RPMI7951 (cell line): ENCODE measurements at regions not wholly inside any gene's neighbourhood (a gene's known extent, or its start where the extent isn't known, plus 50 kb on each side); places are given as distances from the start of the nearest gene placed in this dataset.
"Not testable (repeated sequence)": the region's sequence is repeated elsewhere in the genome, so short reads cannot be mapped to it uniquely, and the experiment has no call there.

ENCODE experiments used
- DNase-seq: peaks from one replicate; pipeline ENCODE4 v3.0.0-alpha.2; 2012; ENCODE audit warnings: low read depth

- DNase-seq, result no peak
Measured at GRCh38 chr15:81828135-81828534, 217.7 kb downstream of the MEX3B start.

GRCh38 chr15:81825136-81825535 is 220.7 kb downstream of the MEX3B start:
- no peak for DNase-seq

GRCh38 chr15:81822587-81822986 is 223.2 kb downstream of the MEX3B start:
- not testable (repeated sequence) for DNase-seq

- DNase-seq, result no peak
Measured at GRCh38 chr15:81819924-81820635, 225.7 kb downstream of the MEX3B start.

- DNase-seq, result no peak
Measured at GRCh38 chr15:81814882-81815455, 230.8 kb downstream of the MEX3B start.

GRCh38 chr15:81813215-81813614 is 232.6 kb downstream of the MEX3B start:
- no peak for DNase-seq

GRCh38 chr15:81812456-81812855 is 233.4 kb downstream of the MEX3B start:
- DNase-seq, result no peak

GRCh38 chr15:81811736-81812135 is 234.1 kb downstream of the MEX3B start:
- no peak for DNase-seq

GRCh38 chr15:81809543-81809942 is 236.3 kb downstream of the MEX3B start:
- DNase-seq, result no peak

- no peak for DNase-seq
Measured at GRCh38 chr15:81807806-81808205, 238.0 kb downstream of the MEX3B start.

GRCh38 chr15:81807186-81807585 is 238.6 kb downstream of the MEX3B start:
- no peak for DNase-seq

GRCh38 chr15:81795899-81796298 is 249.9 kb downstream of the MEX3B start:
- DNase-seq, result no peak

- DNase-seq, result no peak
Measured at GRCh38 chr15:81792646-81793045, 253.2 kb downstream of the MEX3B start.

GRCh38 chr15:81791322-81791721 is 254.5 kb downstream of the MEX3B start:
- not testable (repeated sequence) for DNase-seq

GRCh38 chr15:81789403-81789802 is 256.4 kb downstream of the MEX3B start:
- no peak for DNase-seq

- DNase-seq, result no peak
Measured at GRCh38 chr15:81786776-81787175, 259.0 kb downstream of the MEX3B start.

- DNase-seq, result no peak
Measured at GRCh38 chr15:81785679-81786078, 260.1 kb downstream of the MEX3B start.

- no peak for DNase-seq
Measured at GRCh38 chr15:81785181-81785580, 260.6 kb downstream of the MEX3B start.

- DNase-seq, result no peak
Measured at GRCh38 chr15:81784751-81785150, 261.1 kb downstream of the MEX3B start.

GRCh38 chr15:81783586-81783985 is 262.2 kb downstream of the MEX3B start:
- DNase-seq, result no peak

- DNase-seq, result no peak
Measured at GRCh38 chr15:81783076-81783475, 262.7 kb downstream of the MEX3B start.

- DNase-seq, result no peak
Measured at GRCh38 chr15:81781395-81781794, 264.4 kb downstream of the MEX3B start.

- no peak for DNase-seq
Measured at GRCh38 chr15:81780966-81781365, 264.9 kb downstream of the MEX3B start.

- DNase-seq, result no peak
Measured at GRCh38 chr15:81779181-81779580, 266.6 kb downstream of the MEX3B start.
